PFSK-1 (cell line): ENCODE measurements at regions not wholly inside any gene's neighbourhood (a gene's known extent, or its start where the extent isn't known, plus 50 kb on each side); places are given as distances from the start of the nearest gene placed in this dataset.

Experiments
- FOXP2 ChIP-seq: optimal IDR thresholded peaks from 2 replicates; pipeline ENCODE3; 2011; ENCODE audit warnings: borderline replicate concordance, control low read depth, inconsistent platforms; ENCODE audit not compliant: insufficient read depth; ENCODE audit errors: extremely low read length, extremely low read depth
- POLR2AphosphoS5 ChIP-seq: IDR thresholded peaks from 2 replicates; pipeline ENCODE4 v1.6.1; 2012; ENCODE audit warnings: low read depth, mild to moderate bottlenecking, control low read depth, low read length, moderate library complexity
- REST ChIP-seq, 2 experiments: IDR thresholded peaks; 2 replicates each; pipeline versions ENCODE4 v1.6.1 to v1.8.0; 2011 to 2012; ENCODE audit warnings: low read depth in 2 of 2, low read length in 2 of 2, control low read depth in 1 of 2, inconsistent platforms in 1 of 2, mild to moderate bottlenecking in 1 of 2, moderate library complexity in 1 of 2; ENCODE audit not compliant: insufficient read depth in 1 of 2
- SIN3A ChIP-seq: IDR thresholded peaks from 2 replicates; pipeline ENCODE4 v1.6.1; 2012; ENCODE audit warnings: mild to moderate bottlenecking, low read length, moderate library complexity, borderline replicate concordance; ENCODE audit not compliant: insufficient read depth
- TAF1 ChIP-seq: IDR thresholded peaks from 2 replicates; pipeline ENCODE4 v1.6.1; 2012; ENCODE audit warnings: low read length, control low read depth, borderline replicate concordance; ENCODE audit not compliant: insufficient read depth

GRCh38 chr10:28922127-28922526 is 244.8 kb downstream of the BAMBI start:
- TF ChIP-seq TAF1 (no peak), SIN3A (no peak), FOXP2 (no peak), REST (IDR thresholded peaks at IDR 0.05; ENCODE audit: insufficient read depth in 1 of 2, low read depth in 2 of 2, low read length in 2 of 2) (no peak), POLR2AphosphoS5 (no peak)

GRCh38 chr10:28922861-28923260 is 245.5 kb downstream of the BAMBI start:
- TF ChIP-seq FOXP2 (no peak), REST (IDR thresholded peaks at IDR 0.05; ENCODE audit: insufficient read depth in 1 of 2, low read depth in 2 of 2, low read length in 2 of 2) (no peak), TAF1 (no peak), SIN3A (no peak)

GRCh38 chr10:28924717-28925116 is 247.4 kb downstream of the BAMBI start:
- no peak for TF ChIP-seq SIN3A
- TF ChIP-seq TAF1, result no peak
- no peak for TF ChIP-seq REST (IDR thresholded peaks at IDR 0.05; ENCODE audit: insufficient read depth in 1 of 2, low read depth in 2 of 2, low read length in 2 of 2)

GRCh38 chr10:28925121-28925663 is 247.9 kb downstream of the BAMBI start:
- no peak for TF ChIP-seq REST (IDR thresholded peaks at IDR 0.05; ENCODE audit: insufficient read depth in 1 of 2, low read depth in 2 of 2, low read length in 2 of 2)

DNA sequence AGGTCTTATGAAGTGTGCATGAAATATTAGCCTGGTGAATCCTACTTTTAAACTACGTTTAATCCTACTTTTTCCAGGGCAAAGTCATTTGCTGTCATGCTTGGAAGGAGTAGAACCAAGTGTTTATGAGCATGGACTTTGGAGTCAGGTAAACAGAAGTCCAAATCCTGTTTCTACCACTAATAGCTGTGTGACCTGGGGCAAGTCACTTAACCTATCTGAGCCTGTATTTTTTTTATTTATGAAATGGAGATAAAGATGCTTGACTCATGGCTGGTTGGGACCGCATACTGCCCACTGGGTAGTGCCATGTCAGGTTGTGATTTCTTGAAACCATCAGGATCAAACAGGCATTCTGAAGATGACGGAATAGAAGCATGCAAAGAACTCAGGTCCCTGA is 249.6 kb downstream of the BAMBI start:
- no peak for TF ChIP-seq FOXP2
- no peak for TF ChIP-seq REST (IDR thresholded peaks at IDR 0.05; ENCODE audit: insufficient read depth in 1 of 2, low read depth in 2 of 2, low read length in 2 of 2)
- no peak for TF ChIP-seq POLR2AphosphoS5
- no peak for TF ChIP-seq TAF1
- no peak for TF ChIP-seq SIN3A
